IPS DF 6.9 (cell line): ENCODE measurements at regions not wholly inside any gene's neighbourhood (a gene's known extent, or its start where the extent isn't known, plus 50 kb on each side); places are given as distances from the start of the nearest gene placed in this dataset.

Source experiments
- DNase-seq: peaks from one replicate; pipeline ENCODE4 v3.0.0-alpha.2; 2013; ENCODE audit warnings: low read depth, low spot score
- H3K27ac ChIP-seq: one replicate; pipeline ENCODE4 v1.5.1; 2013; ENCODE audit warnings: low read length, control low read depth
- H3K27me3 ChIP-seq: 2 replicates; pipeline ENCODE4 v1.6.1; 2013; ENCODE audit warnings: mild to moderate bottlenecking, low read length; ENCODE audit not compliant: control insufficient read depth, insufficient read depth
- H3K36me3 ChIP-seq: 2 replicates; pipeline ENCODE4 v1.6.1; 2013; ENCODE audit warnings: low read length; ENCODE audit not compliant: control insufficient read depth, insufficient read depth
- H3K4me1 ChIP-seq: 2 replicates; pipeline ENCODE4 v1.6.1; 2013; ENCODE audit warnings: low read length; ENCODE audit not compliant: control insufficient read depth, insufficient read depth
- H3K4me3 ChIP-seq: 2 replicates; pipeline ENCODE4 v1.5.1; 2013; ENCODE audit warnings: mild to moderate bottlenecking, low read length
- H3K9me3 ChIP-seq: 2 replicates; pipeline ENCODE4 v1.6.1; 2013; ENCODE audit warnings: low read length, inconsistent platforms; ENCODE audit not compliant: control insufficient read depth, insufficient read depth
- WGBS: extraction: QIAGEN DNeasy Blood & Tissue Kit; methylation state at CpG from one replicate; pipeline ENCODE4 v1.1.7; 2013; ENCODE audit warnings: mixed read lengths, missing lambda C conversion rate; ENCODE audit not compliant: insufficient read length, insufficient coverage; 5-methylcytosine and 5-hydroxymethylcytosine counted together

DNA sequence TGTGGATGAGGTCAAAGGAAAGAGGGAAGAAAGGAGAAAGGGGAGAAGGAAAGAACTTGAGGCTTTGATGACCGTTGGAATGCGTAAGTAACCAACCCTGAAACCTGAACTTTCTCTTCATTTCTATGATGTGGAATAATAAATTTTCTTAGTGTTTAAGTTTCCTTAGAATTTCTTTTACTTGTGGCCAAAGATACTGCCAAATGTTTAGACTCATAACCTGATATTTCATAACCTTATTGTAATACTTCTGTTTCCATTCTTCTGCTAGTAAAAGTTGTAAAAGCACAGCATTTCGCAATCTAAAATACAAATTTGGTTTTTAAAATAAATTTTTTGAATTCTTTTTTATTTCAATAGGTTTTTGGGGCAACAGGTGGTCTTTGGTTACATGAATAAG lies 258.5 kb upstream of the GIMD1 start:
- no peak overlapping the region for H3K4me3 ChIP-seq
- no peaks in the 10 kb centered on the region for H3K36me3 ChIP-seq
- no peak overlapping the region for H3K27ac ChIP-seq
- H3K9me3 ChIP-seq: no peaks in the 10 kb centered on the region
- no CpG with 5 or more reads among the region's 3 CpGs for WGBS
- H3K27me3 ChIP-seq: no peaks in the 10 kb centered on the region
- H3K4me1 ChIP-seq: no peaks in the 10 kb centered on the region
- DNase-seq: no peak

GRCh38 chr4:106624671-106625070 lies 256.1 kb upstream of the GIMD1 start:
- DNase-seq: no peak
- Histone ChIP-seq H3K27ac (no peak overlapping the region), H3K36me3 (no peaks in the 10 kb centered on the region), H3K4me1 (no peaks in the 10 kb centered on the region), H3K9me3 (no peaks in the 10 kb centered on the region), H3K27me3 (no peaks in the 10 kb centered on the region), H3K4me3 (no peak overlapping the region)
- WGBS: no CpG with 5 or more reads among the region's 1 CpG

GRCh38 chr4:106618956-106619355 lies 250.4 kb upstream of the GIMD1 start:
- Histone ChIP-seq H3K36me3 (no peaks in the 10 kb centered on the region), H3K4me3 (no peak overlapping the region), H3K9me3 (no peaks in the 10 kb centered on the region), H3K27me3 (no peaks in the 10 kb centered on the region), H3K4me1 (no peaks in the 10 kb centered on the region), H3K27ac (no peak overlapping the region)
- WGBS: no CpG with 5 or more reads among the region's 3 CpGs
- no peak for DNase-seq

DNA sequence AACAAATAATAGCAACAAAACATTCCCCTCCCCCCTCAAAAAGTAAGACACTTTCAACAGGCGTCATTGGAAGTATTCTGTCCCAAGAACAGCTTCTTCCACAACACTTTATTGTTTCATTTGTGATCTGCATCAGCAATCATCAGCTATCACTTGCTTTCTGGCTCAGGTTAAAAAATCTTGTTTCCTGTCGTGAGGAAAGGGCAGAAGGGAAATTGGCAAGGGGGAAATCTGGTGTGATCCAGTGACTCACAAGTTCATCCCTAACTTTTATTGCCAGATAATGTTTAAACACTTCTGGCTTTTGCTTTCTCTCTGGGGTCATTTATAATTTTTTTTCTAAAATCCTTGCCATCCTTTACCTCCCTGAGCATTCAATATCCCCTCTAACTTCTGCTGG lies 247.4 kb upstream of the GIMD1 start:
- no peak overlapping the region for H3K4me3 ChIP-seq
- no peaks in the 10 kb centered on the region for H3K36me3 ChIP-seq
- H3K4me1 ChIP-seq: no peaks in the 10 kb centered on the region
- no CpG with 5 or more reads among the region's 2 CpGs for WGBS
- H3K27ac ChIP-seq: no peak overlapping the region
- no peaks in the 10 kb centered on the region for H3K9me3 ChIP-seq
- DNase-seq: no peak
- H3K27me3 ChIP-seq: no peaks in the 10 kb centered on the region

DNA sequence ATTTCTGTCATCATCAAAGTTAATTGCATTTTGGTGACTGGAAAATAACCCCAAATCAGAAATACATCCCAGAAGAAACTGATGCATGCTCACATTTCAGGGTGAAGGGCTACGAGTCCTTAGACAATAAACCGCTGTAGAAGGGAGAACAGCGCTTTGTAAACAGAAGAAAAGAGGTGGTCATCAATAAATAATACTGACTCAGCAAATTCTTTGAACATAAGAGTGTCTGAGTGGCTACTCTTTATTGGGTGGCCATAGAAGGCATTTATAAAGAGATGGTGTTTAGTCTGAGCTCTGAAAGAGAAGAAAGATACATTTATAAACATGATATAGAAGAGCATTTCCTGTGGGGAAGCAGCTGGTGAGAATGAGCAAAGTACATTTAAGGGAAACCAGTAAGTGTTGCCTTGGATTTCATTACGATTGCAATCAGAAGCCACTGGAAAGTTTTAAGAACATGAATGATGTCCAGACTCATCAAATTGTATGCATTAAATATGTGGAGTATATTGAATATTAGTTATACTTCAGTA lies 246.9 kb upstream of the GIMD1 start:
- Histone ChIP-seq H3K4me1 (no peaks in the 10 kb centered on the region), H3K27ac (no peak overlapping the region), H3K36me3 (no peaks in the 10 kb centered on the region), H3K4me3 (no peak overlapping the region), H3K9me3 (no peaks in the 10 kb centered on the region), H3K27me3 (no peaks in the 10 kb centered on the region)
- no peak for DNase-seq
- WGBS: no CpG with 5 or more reads among the region's 4 CpGs

DNA sequence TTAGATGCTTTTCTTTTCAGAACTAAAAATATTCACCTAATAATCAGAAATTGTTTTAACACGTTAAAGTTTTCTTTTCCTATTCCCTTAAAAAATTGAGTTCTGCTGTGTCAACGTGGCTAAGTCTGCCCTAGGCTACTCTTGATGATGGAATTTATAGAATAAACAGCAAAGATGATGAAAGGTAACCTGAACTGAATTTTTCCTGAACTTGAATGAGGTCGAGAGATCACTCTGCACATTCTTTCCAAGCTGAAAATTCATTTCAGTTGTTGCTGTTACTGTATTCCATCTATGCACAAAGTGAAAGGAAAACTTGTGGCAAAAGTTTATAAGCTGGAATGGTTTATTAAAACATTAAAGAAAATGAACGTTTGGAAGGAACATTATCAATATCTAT lies 245.9 kb upstream of the GIMD1 start:
- Histone ChIP-seq H3K9me3 (no peaks in the 10 kb centered on the region), H3K4me3 (no peak overlapping the region), H3K27me3 (no peaks in the 10 kb centered on the region), H3K4me1 (no peaks in the 10 kb centered on the region), H3K36me3 (no peaks in the 10 kb centered on the region), H3K27ac (no peak overlapping the region)
- WGBS: no CpG with 5 or more reads among the region's 4 CpGs
- DNase-seq: no peak

GRCh38 chr4:106609917-106610316 lies 241.3 kb upstream of the GIMD1 start:
- no peak overlapping the region for H3K27ac ChIP-seq
- H3K27me3 ChIP-seq: no peaks in the 10 kb centered on the region
- no peaks in the 10 kb centered on the region for H3K4me1 ChIP-seq
- no peaks in the 10 kb centered on the region for H3K36me3 ChIP-seq
- DNase-seq: no peak
- no peak overlapping the region for H3K4me3 ChIP-seq
- WGBS: no CpG with 5 or more reads among the region's 7 CpGs
- H3K9me3 ChIP-seq: no peaks in the 10 kb centered on the region

DNA sequence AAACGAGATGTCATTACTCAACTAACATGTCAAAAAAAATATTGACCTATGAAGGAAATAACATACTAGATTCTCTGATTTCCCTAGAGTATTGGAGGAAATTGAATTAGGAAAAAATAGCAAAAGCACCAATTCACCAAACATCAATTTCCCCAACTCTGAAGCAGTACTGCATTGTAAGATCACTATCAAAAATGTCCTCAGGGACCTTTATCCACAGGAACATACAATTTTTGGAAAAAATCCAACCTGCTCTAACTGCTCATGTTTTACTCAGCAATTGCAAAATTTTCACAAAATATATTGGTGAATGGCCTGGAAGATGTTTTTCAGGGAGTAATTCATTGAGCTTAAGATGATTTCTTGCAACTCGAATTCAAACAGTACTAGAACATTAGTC lies 239.0 kb upstream of the GIMD1 start:
- H3K27ac ChIP-seq: no peak overlapping the region
- no peak overlapping the region for H3K4me3 ChIP-seq
- H3K36me3 ChIP-seq: 0 out of 2 replicates have a peak, but pooled peaks cover 3% of the 10 kb centered on the region
- WGBS: no CpG with 5 or more reads among the region's 2 CpGs
- H3K4me1 ChIP-seq: no peaks in the 10 kb centered on the region
- no peaks in the 10 kb centered on the region for H3K9me3 ChIP-seq
- H3K27me3 ChIP-seq: no peaks in the 10 kb centered on the region
- no peak for DNase-seq

DNA sequence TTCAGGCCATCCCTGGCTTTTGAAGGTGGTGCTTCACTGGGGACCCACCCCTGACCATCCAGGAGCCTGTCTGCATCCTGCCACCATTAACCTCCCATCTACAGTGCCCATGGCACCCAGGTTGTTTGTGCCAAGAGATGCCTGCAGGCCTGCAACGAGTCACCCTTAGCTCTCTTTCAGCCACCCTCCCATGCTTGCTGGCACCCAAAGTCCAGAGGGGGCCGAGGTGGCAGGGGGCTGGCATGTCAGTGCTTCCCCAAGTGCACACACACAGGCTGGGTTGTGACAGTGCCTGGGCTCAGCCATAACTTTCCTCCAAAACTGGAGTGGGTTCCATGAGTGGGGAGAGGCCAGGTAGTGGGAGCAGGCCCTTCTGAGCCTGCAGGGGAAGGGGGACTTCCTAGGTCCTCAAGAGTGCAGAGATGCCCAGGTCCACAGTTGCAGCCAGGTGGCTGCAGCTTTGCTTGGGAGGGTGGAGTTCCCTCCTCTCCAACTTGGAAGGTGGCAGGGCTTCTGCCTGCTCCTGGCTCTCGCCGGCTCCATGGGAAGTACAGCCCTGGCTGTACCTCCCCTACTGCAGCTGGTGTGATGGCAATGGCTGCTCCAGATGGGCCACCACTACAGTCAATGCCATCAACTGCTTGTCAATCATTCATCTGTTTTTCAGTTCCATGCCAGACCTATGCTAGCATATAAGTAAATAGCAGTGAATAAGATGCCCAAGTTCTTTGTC lies 235.9 kb upstream of the GIMD1 start:
- no peaks in the 10 kb centered on the region for H3K9me3 ChIP-seq
- no CpG with 5 or more reads among the region's 4 CpGs for WGBS
- DNase-seq: no peak
- H3K4me3 ChIP-seq: no peak overlapping the region
- no peaks in the 10 kb centered on the region for H3K27me3 ChIP-seq
- no peak overlapping the region for H3K27ac ChIP-seq
- 0 out of 2 replicates have a peak, but pooled peaks cover 3% of the 10 kb centered on the region for H3K36me3 ChIP-seq
- no peaks in the 10 kb centered on the region for H3K4me1 ChIP-seq

GRCh38 chr4:106603471-106603870 lies 234.9 kb upstream of the GIMD1 start:
- Histone ChIP-seq H3K9me3 (no peaks in the 10 kb centered on the region), H3K36me3 (0 out of 2 replicates have a peak, but pooled peaks cover 3% of the 10 kb centered on the region), H3K27ac (no peak overlapping the region), H3K4me3 (no peak overlapping the region), H3K27me3 (no peaks in the 10 kb centered on the region), H3K4me1 (no peaks in the 10 kb centered on the region)
- DNase-seq: no peak
- no CpG with 5 or more reads among the region's 3 CpGs for WGBS

GRCh38 chr4:106602711-106603110 lies 234.1 kb upstream of the GIMD1 start:
- Histone ChIP-seq H3K9me3 (no peaks in the 10 kb centered on the region), H3K36me3 (0 out of 2 replicates have a peak, but pooled peaks cover 3% of the 10 kb centered on the region), H3K4me1 (no peaks in the 10 kb centered on the region), H3K27me3 (no peaks in the 10 kb centered on the region), H3K27ac (no peak overlapping the region), H3K4me3 (no peak overlapping the region)
- DNase-seq: no peak
- no CpG with 5 or more reads among the region's 2 CpGs for WGBS
